ENCODE measurements at regions not wholly inside any gene's neighbourhood (a gene's known extent, or its start where the extent isn't known, plus 50 kb on each side); places are given as distances from the start of the nearest gene placed in this dataset.

- DNase-seq: no peak
- 92 to 95% (median 93%) methylated on average over 1 of the region's 1 CpG for WGBS, 3 donors
- TF ChIP-seq POLR2A (IDR thresholded peaks at IDR 0.05) (no peak), EP300 (IDR thresholded peaks at IDR 0.05) (no peak), CTCF (IDR thresholded peaks at IDR 0.05) (no peak)
- Histone ChIP-seq H3K27ac (no peak overlapping the region), H3K36me3 (no peaks in the 10 kb centered on the region), H3K4me3 (no peak overlapping the region), H3K27me3 (no peaks in the 10 kb centered on the region), H3K4me1 (ENCODE audit: insufficient read depth) (no peaks in the 10 kb centered on the region), H3K9me3 (no peaks in the 10 kb centered on the region)
- intact Hi-C loops (cut with DNase I): no loop called here
These were observed 359.4 kb upstream of the DSEL start for GRCh38 chr18:67875944-67876343.

GRCh38 chr18:67875060-67875459 is 358.5 kb upstream of the DSEL start:
- DNase-seq: no peak
- H3K36me3 ChIP-seq: no peaks in the 10 kb centered on the region
- no peaks in the 10 kb centered on the region for H3K27me3 ChIP-seq
- no peak overlapping the region for H3K27ac ChIP-seq
- H3K4me1 ChIP-seq (ENCODE audit: insufficient read depth): no peaks in the 10 kb centered on the region
- H3K4me3 ChIP-seq: no peak overlapping the region
- 89 to 97% (median 93%) methylated on average over 1 of the region's 1 CpG for WGBS, 3 donors
- intact Hi-C loops (cut with DNase I): no loop called here
- H3K9me3 ChIP-seq: no peaks in the 10 kb centered on the region
- no peak for TF ChIP-seq EP300 (IDR thresholded peaks at IDR 0.05)
- no peak for TF ChIP-seq CTCF (IDR thresholded peaks at IDR 0.05)
- no peak for TF ChIP-seq POLR2A (IDR thresholded peaks at IDR 0.05)

GRCh38 chr18:67865400-67865799 is 348.9 kb upstream of the DSEL start:
- Histone ChIP-seq H3K9me3 (no peaks in the 10 kb centered on the region), H3K4me3 (no peak overlapping the region), H3K27ac (no peak overlapping the region), H3K36me3 (no peaks in the 10 kb centered on the region), H3K4me1 (ENCODE audit: insufficient read depth) (no peaks in the 10 kb centered on the region), H3K27me3 (no peaks in the 10 kb centered on the region)
- TF ChIP-seq EP300 (IDR thresholded peaks at IDR 0.05): no peak
- no peak for TF ChIP-seq POLR2A (IDR thresholded peaks at IDR 0.05)
- TF ChIP-seq CTCF (IDR thresholded peaks at IDR 0.05): no peak
- DNase-seq: no peak
- intact Hi-C loops (cut with DNase I): no loop called here
- 89 to 96% (median 91%) methylated on average over 4 of the region's 4 CpGs for WGBS, 3 donors

GRCh38 chr18:67864677-67865340 is 348.3 kb upstream of the DSEL start:
- no peaks in the 10 kb centered on the region for H3K4me1 ChIP-seq (ENCODE audit: insufficient read depth)
- no peaks in the 10 kb centered on the region for H3K36me3 ChIP-seq
- no peak for DNase-seq
- intact Hi-C loops (cut with DNase I): no loop called here
- WGBS, 3 donors: 38 to 50% (median 44%) methylated on average over 2 of the region's 2 CpGs
- H3K9me3 ChIP-seq: no peaks in the 10 kb centered on the region
- no peak for TF ChIP-seq EP300 (IDR thresholded peaks at IDR 0.05)
- TF ChIP-seq CTCF (IDR thresholded peaks at IDR 0.05): no peak
- TF ChIP-seq POLR2A (IDR thresholded peaks at IDR 0.05): no peak
- H3K27me3 ChIP-seq: no peaks in the 10 kb centered on the region
- no peak overlapping the region for H3K27ac ChIP-seq
- H3K4me3 ChIP-seq: no peak overlapping the region

Measured in ovary (tissue), 7 donors.